ENCODE measurements at regions not wholly inside any gene's neighbourhood (a gene's known extent, or its start where the extent isn't known, plus 50 kb on each side); places are given as distances from the start of the nearest gene placed in this dataset.
A peak's percentile ranks its signal among the peaks of the same experiment; 100 is the strongest.

GRCh38 chr2:42961961-42962360 is 169.6 kb upstream of the HAAO start:
- no peak overlapping the region for H2AFZ ChIP-seq (ENCODE audit: low read length)
- H3K9me2 ChIP-seq (replicated peaks; ENCODE audit: low read depth, low read length) = no peaks in the 10 kb centered on the region
- no peaks in the 10 kb centered on the region for H3K79me2 ChIP-seq (ENCODE audit: insufficient read depth, low read length)
- no peaks in the 10 kb centered on the region for H3F3A ChIP-seq (ENCODE audit: low read depth)
- H3K27me3 ChIP-seq (ENCODE audit: insufficient read depth, low read length, poor library complexity, severe bottlenecking) = no peaks in the 10 kb centered on the region
- H3K9ac ChIP-seq (ENCODE audit: low read depth, low read length, poor library complexity, severe bottlenecking) = peak overlapping the region; percentile 76
- H3K4me2 ChIP-seq (ENCODE audit: low read depth, low read length, poor library complexity, severe bottlenecking) = peak overlapping the region; percentile 47
- no peak for TF ChIP-seq CTCF (conservative IDR thresholded peaks at IDR 0.05; ENCODE audit: low read length)
- TF ChIP-seq EZH2phosphoT487 (IDR thresholded peaks at IDR 0.05; ENCODE audit: borderline replicate concordance) = no peak
- peaks cover 81% of the 10 kb centered on the region for H3K4me1 ChIP-seq (ENCODE audit: insufficient read depth, low read length, poor library complexity, severe bottlenecking)
- no peaks in the 10 kb centered on the region for H4K20me1 ChIP-seq (ENCODE audit: insufficient read depth, low read length, poor library complexity, severe bottlenecking)
- H3K36me3 ChIP-seq (ENCODE audit: insufficient read depth, low read length) = no peaks in the 10 kb centered on the region
- peak overlapping the region; percentile 12 for H3K4me3 ChIP-seq (ENCODE audit: low read length, poor library complexity, severe bottlenecking)
- H3K9me3 ChIP-seq (ENCODE audit: insufficient read depth, low read depth, low read length) = no peaks in the 10 kb centered on the region

GRCh38 chr2:42961385-42961811 is 169.0 kb upstream of the HAAO start:
- Histone ChIP-seq H3K9me3 (ENCODE audit: insufficient read depth, low read depth, low read length) (no peaks in the 10 kb centered on the region), H3K9ac (ENCODE audit: low read depth, low read length, poor library complexity, severe bottlenecking) (peak overlapping the region; percentile 76), H3K4me3 (ENCODE audit: low read length, poor library complexity, severe bottlenecking) (peak overlapping the region; percentile 12), H3K4me1 (ENCODE audit: insufficient read depth, low read length, poor library complexity, severe bottlenecking) (peaks cover 81% of the 10 kb centered on the region), H3K36me3 (ENCODE audit: insufficient read depth, low read length) (no peaks in the 10 kb centered on the region), H2AFZ (ENCODE audit: low read length) (no peak overlapping the region), H3K79me2 (ENCODE audit: insufficient read depth, low read length) (no peaks in the 10 kb centered on the region), H3F3A (ENCODE audit: low read depth) (no peaks in the 10 kb centered on the region), H4K20me1 (ENCODE audit: insufficient read depth, low read length, poor library complexity, severe bottlenecking) (no peaks in the 10 kb centered on the region), H3K9me2 (replicated peaks; ENCODE audit: low read depth, low read length) (no peaks in the 10 kb centered on the region), H3K4me2 (ENCODE audit: low read depth, low read length, poor library complexity, severe bottlenecking) (peak overlapping the region; percentile 47), H3K27me3 (ENCODE audit: insufficient read depth, low read length, poor library complexity, severe bottlenecking) (no peaks in the 10 kb centered on the region)
- TF ChIP-seq CTCF (conservative IDR thresholded peaks at IDR 0.05; ENCODE audit: low read length) = no peak
- TF ChIP-seq EZH2phosphoT487 (IDR thresholded peaks at IDR 0.05; ENCODE audit: borderline replicate concordance) = no peak

DNA sequence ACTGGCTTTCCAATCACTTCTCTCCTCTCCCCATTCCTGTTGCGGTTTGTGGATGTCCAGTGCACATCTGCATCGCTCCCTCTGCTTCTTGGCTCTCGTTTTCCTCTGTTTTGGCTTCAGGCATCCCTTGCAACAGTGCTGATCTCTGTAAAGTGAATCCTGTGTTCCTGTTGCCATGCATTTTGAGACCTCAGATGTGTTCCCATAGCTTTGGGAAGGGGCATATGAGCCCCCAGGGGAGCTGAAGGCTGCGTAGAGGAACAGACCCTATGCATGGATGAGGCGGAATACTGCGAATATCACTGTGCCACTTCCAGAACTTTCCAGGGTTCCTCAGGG is 168.4 kb upstream of the HAAO start:
- Histone ChIP-seq H3F3A (ENCODE audit: low read depth) (no peaks in the 10 kb centered on the region), H2AFZ (ENCODE audit: low read length) (no peak overlapping the region), H3K4me3 (ENCODE audit: low read length, poor library complexity, severe bottlenecking) (peak overlapping the region; percentile 12), H3K9ac (ENCODE audit: low read depth, low read length, poor library complexity, severe bottlenecking) (peak overlapping the region; percentile 76), H4K20me1 (ENCODE audit: insufficient read depth, low read length, poor library complexity, severe bottlenecking) (no peaks in the 10 kb centered on the region), H3K9me2 (replicated peaks; ENCODE audit: low read depth, low read length) (no peaks in the 10 kb centered on the region), H3K4me1 (ENCODE audit: insufficient read depth, low read length, poor library complexity, severe bottlenecking) (peaks cover 81% of the 10 kb centered on the region), H3K27me3 (ENCODE audit: insufficient read depth, low read length, poor library complexity, severe bottlenecking) (no peaks in the 10 kb centered on the region), H3K4me2 (ENCODE audit: low read depth, low read length, poor library complexity, severe bottlenecking) (peak overlapping the region; percentile 47), H3K36me3 (ENCODE audit: insufficient read depth, low read length) (no peaks in the 10 kb centered on the region), H3K79me2 (ENCODE audit: insufficient read depth, low read length) (no peaks in the 10 kb centered on the region), H3K9me3 (ENCODE audit: insufficient read depth, low read depth, low read length) (no peaks in the 10 kb centered on the region)
- TF ChIP-seq EZH2phosphoT487 (IDR thresholded peaks at IDR 0.05; ENCODE audit: borderline replicate concordance) (no peak), CTCF (conservative IDR thresholded peaks at IDR 0.05; ENCODE audit: low read length) (no peak)

Measured in Loucy (cell line).